Kidney tubule cell (primary cell): ENCODE measurements at regions not wholly inside any gene's neighbourhood (a gene's known extent, or its start where the extent isn't known, plus 50 kb on each side); places are given as distances from the start of the nearest gene placed in this dataset.

Source experiments
- DNase-seq: peaks from one replicate; pipeline ENCODE4 v3.0.0-alpha.2; 2018; ENCODE audit warnings: low spot score

GRCh38 chr9:24488896-24489295 is 56.8 kb downstream of the IZUMO3 start:
- DNase-seq, result no peak

- DNase-seq, result no peak
Observed at GRCh38 chr9:24487946-24488345, 57.8 kb downstream of the IZUMO3 start.

GRCh38 chr9:24487250-24487861 is 58.3 kb downstream of the IZUMO3 start:
- DNase-seq, result no peak

- DNase-seq, result no peak
Observed at GRCh38 chr9:24479361-24480059, 66.2 kb downstream of the IZUMO3 start.

GRCh38 chr9:24464319-24464951 is 81.3 kb downstream of the IZUMO3 start:
- DNase-seq, result peak; percentile 81

GRCh38 chr9:24462951-24463350 is 82.7 kb downstream of the IZUMO3 start:
- peak; percentile 39 for DNase-seq

- DNase-seq, result no peak
Observed at GRCh38 chr9:24460781-24461180, 84.9 kb downstream of the IZUMO3 start.

- DNase-seq, result no peak
Observed at GRCh38 chr9:24459953-24460352, 85.7 kb downstream of the IZUMO3 start.

- DNase-seq, result no peak
Observed at GRCh38 chr9:24451346-24451745, 94.4 kb downstream of the IZUMO3 start.

GRCh38 chr9:24449976-24450375 is 95.7 kb downstream of the IZUMO3 start:
- DNase-seq, result no peak

GRCh38 chr9:24439456-24439855 is 106.2 kb downstream of the IZUMO3 start:
- no peak for DNase-seq

GRCh38 chr9:24438876-24439275 is 106.8 kb downstream of the IZUMO3 start:
- DNase-seq, result no peak

GRCh38 chr9:24436761-24437160 is 108.9 kb downstream of the IZUMO3 start:
- DNase-seq, result peak; percentile 62

GRCh38 chr9:24434183-24434582 is 111.5 kb downstream of the IZUMO3 start:
- DNase-seq, result no peak

- DNase-seq, result no peak
Observed at GRCh38 chr9:24416136-24416535, 129.6 kb downstream of the IZUMO3 start.

- DNase-seq, result no peak
Observed at GRCh38 chr9:24413651-24414050, 132.0 kb downstream of the IZUMO3 start.

- no peak for DNase-seq
Observed at GRCh38 chr9:24398466-24398865, 147.2 kb downstream of the IZUMO3 start.

GRCh38 chr9:24391095-24391494 is 154.6 kb downstream of the IZUMO3 start:
- DNase-seq, result no peak

- no peak for DNase-seq
Observed at GRCh38 chr9:24385077-24385476, 160.6 kb downstream of the IZUMO3 start.

GRCh38 chr9:24382566-24382965 is 163.1 kb downstream of the IZUMO3 start:
- no peak for DNase-seq

GRCh38 chr9:24381205-24381604 is 164.5 kb downstream of the IZUMO3 start:
- DNase-seq, result no peak

GRCh38 chr9:24359046-24359445 is 186.7 kb downstream of the IZUMO3 start:
- no peak for DNase-seq

- no peak for DNase-seq
Observed at GRCh38 chr9:24351973-24352372, 193.7 kb downstream of the IZUMO3 start.
